H9 (cell line): ENCODE measurements at regions not wholly inside any gene's neighbourhood (a gene's known extent, or its start where the extent isn't known, plus 50 kb on each side); places are given as distances from the start of the nearest gene placed in this dataset.

Experiments used
- DNase-seq: peaks from one replicate; pipeline ENCODE4 v3.0.0-alpha.2; 2017
- H2AFZ ChIP-seq: one replicate; pipeline ENCODE4 v1.6.1; 2013; ENCODE audit warnings: mild to moderate bottlenecking, low read length, control low read depth, moderate library complexity
- H2AK5ac ChIP-seq: 2 replicates; pipeline ENCODE4 v1.6.1; 2013; ENCODE audit warnings: low read length, control low read depth, mixed read lengths; ENCODE audit not compliant: insufficient read length
- H2BK120ac ChIP-seq: one replicate; pipeline ENCODE4 v1.6.1; 2013; ENCODE audit warnings: low read depth, mild to moderate bottlenecking, low read length, control low read depth, inconsistent platforms; ENCODE audit not compliant: poor library complexity, severe bottlenecking
- H2BK12ac ChIP-seq: 2 replicates; pipeline ENCODE4 v1.6.1; 2013; ENCODE audit warnings: low read length, control low read depth, mixed read lengths, low read depth; ENCODE audit not compliant: insufficient read length
- H2BK15ac ChIP-seq: 2 replicates; pipeline ENCODE4 v1.6.1; 2013; ENCODE audit warnings: low read depth, low read length, control low read depth
- H2BK20ac ChIP-seq: one replicate; pipeline ENCODE4 v1.6.1; 2013; ENCODE audit warnings: low read depth, mild to moderate bottlenecking, low read length, control low read depth, inconsistent platforms; ENCODE audit not compliant: poor library complexity, severe bottlenecking
- H2BK5ac ChIP-seq: 2 replicates; pipeline ENCODE4 v1.6.1; 2013; ENCODE audit warnings: low read length, control low read depth, mixed read lengths; ENCODE audit not compliant: insufficient read length
- H3K14ac ChIP-seq: 2 replicates; pipeline ENCODE4 v1.6.1; 2013; ENCODE audit warnings: low read length, control low read depth; ENCODE audit not compliant: insufficient read depth
- H3K18ac ChIP-seq: 2 replicates; pipeline ENCODE4 v1.6.1; 2013; ENCODE audit warnings: low read depth, mild to moderate bottlenecking, mixed read lengths, low read length, control low read depth; ENCODE audit not compliant: insufficient read length
- H3K23ac ChIP-seq: 2 replicates; pipeline ENCODE4 v1.6.1; 2013; ENCODE audit warnings: low read length, control low read depth, mixed read lengths, low read depth; ENCODE audit not compliant: insufficient read length
- H3K23me2 ChIP-seq: 2 replicates; pipeline ENCODE4 v1.6.1; 2013; ENCODE audit warnings: low read depth, mild to moderate bottlenecking, mixed read lengths, low read length, control low read depth; ENCODE audit not compliant: insufficient read length, poor library complexity, severe bottlenecking
- H3K27ac ChIP-seq: 2 replicates; pipeline ENCODE4 v1.5.1; 2013; ENCODE audit warnings: low read length, control low read depth, mixed read lengths, low read depth; ENCODE audit not compliant: insufficient read length
- H3K27me3 ChIP-seq: 2 replicates; pipeline ENCODE4 v1.6.1; 2013; ENCODE audit warnings: low read length, control low read depth, inconsistent platforms; ENCODE audit not compliant: insufficient read depth
- H3K4ac ChIP-seq: 2 replicates; pipeline ENCODE4 v1.6.1; 2013; ENCODE audit warnings: low read depth, mild to moderate bottlenecking, control low read depth, inconsistent platforms, low read length, moderate library complexity
- H3K4me1 ChIP-seq: 2 replicates; pipeline ENCODE4 v1.6.1; 2013; ENCODE audit warnings: low read length, control low read depth, inconsistent platforms; ENCODE audit not compliant: insufficient read depth
- H3K4me2 ChIP-seq: 2 replicates; pipeline ENCODE4 v1.6.1; 2013; ENCODE audit warnings: low read length, control low read depth, mixed read lengths; ENCODE audit not compliant: insufficient read length, insufficient read depth
- H3K56ac ChIP-seq: 2 replicates; pipeline ENCODE4 v1.6.1; 2013; ENCODE audit warnings: low read depth, mild to moderate bottlenecking, mixed read lengths, low read length, control low read depth; ENCODE audit not compliant: insufficient read length
- H3K79me1 ChIP-seq: 2 replicates; pipeline ENCODE4 v1.6.1; 2013; ENCODE audit warnings: low read depth, mild to moderate bottlenecking, moderate library complexity, low read length, control low read depth, inconsistent platforms; ENCODE audit not compliant: insufficient read depth, poor library complexity, severe bottlenecking
- H3K79me2 ChIP-seq: 2 replicates; pipeline ENCODE4 v1.6.1; 2013; ENCODE audit warnings: low read length, control low read depth, inconsistent platforms; ENCODE audit not compliant: insufficient read depth
- H3K9ac ChIP-seq: 2 replicates; pipeline ENCODE4 v1.6.1; 2013; ENCODE audit warnings: low read length, control low read depth, mixed read lengths; ENCODE audit not compliant: insufficient read length; ENCODE audit errors: extremely low read depth
- H3K9me3 ChIP-seq: one replicate; pipeline ENCODE4 v1.6.1; 2013; ENCODE audit warnings: low read depth, low read length, inconsistent platforms; ENCODE audit not compliant: control insufficient read depth
- H3T11ph ChIP-seq: one replicate; pipeline ENCODE4 v1.6.1; 2013; ENCODE audit warnings: mild to moderate bottlenecking, low read length, control low read depth, inconsistent platforms
- H4K20me1 ChIP-seq: one replicate; pipeline ENCODE4 v1.6.1; 2013; ENCODE audit not compliant: control insufficient read depth, insufficient read length, insufficient read depth
- H4K5ac ChIP-seq: 2 replicates; pipeline ENCODE4 v1.6.1; 2013; ENCODE audit warnings: low read depth, mild to moderate bottlenecking, mixed read lengths, low read length, control low read depth; ENCODE audit not compliant: insufficient read length
- H4K8ac ChIP-seq: replicated peaks from 2 replicates; pipeline ENCODE4 v1.6.1; 2013; ENCODE audit warnings: low read length, control low read depth, mixed read lengths, low read depth; ENCODE audit not compliant: insufficient read length
- H4K91ac ChIP-seq: 2 replicates; pipeline ENCODE4 v1.6.1; 2013; ENCODE audit warnings: low read depth, mild to moderate bottlenecking, moderate library complexity, mixed read lengths, low read length, control low read depth; ENCODE audit not compliant: insufficient read length
- H3K27ac Mint-ChIP-seq, 3 experiments: 2 replicates in 2 of 3; 3 replicates in 1 of 3; pipeline ENCODE4 v1.8.0; 2020 to 2021; ENCODE audit warnings: mixed read lengths in 3 of 3, mild to moderate bottlenecking in 1 of 3, moderate library complexity in 1 of 3
- H3K27me3 Mint-ChIP-seq: 2 replicates; pipeline ENCODE4 v1.8.0; 2021; ENCODE audit warnings: low read depth, mild to moderate bottlenecking, moderate library complexity, mixed read lengths
- H3K36me3 Mint-ChIP-seq, 3 experiments: 2 replicates in 2 of 3; 3 replicates in 1 of 3; pipeline ENCODE4 v1.8.0; 2020 to 2021; ENCODE audit warnings: low read depth in 3 of 3, mixed read lengths in 3 of 3; ENCODE audit not compliant: insufficient read depth in 1 of 3
- H3K4me1 Mint-ChIP-seq, 2 experiments: 2 replicates each; pipeline ENCODE4 v1.8.0; 2020; ENCODE audit warnings: mixed read lengths in 2 of 2
- H3K4me3 Mint-ChIP-seq, 2 experiments: 2 replicates in 1 of 2; 3 replicates in 1 of 2; pipeline ENCODE4 v1.8.0; 2020 to 2021; ENCODE audit warnings: mild to moderate bottlenecking in 2 of 2, mixed read lengths in 2 of 2, moderate library complexity in 1 of 2
- H3K9me3 Mint-ChIP-seq, 2 experiments: 2 replicates in 1 of 2; 3 replicates in 1 of 2; pipeline ENCODE4 v1.8.0; 2020; ENCODE audit warnings: mild to moderate bottlenecking in 2 of 2, mixed read lengths in 2 of 2, moderate library complexity in 1 of 2
- WGBS: extraction: QIAGEN DNeasy Blood & Tissue Kit; methylation state at CpG from one replicate; pipeline ENCODE4 v1.1.7; 2013; ENCODE audit warnings: missing lambda C conversion rate, low lambda C conversion rate, mixed read lengths; ENCODE audit not compliant: insufficient read length; ENCODE audit errors: extremely low coverage; 5-methylcytosine and 5-hydroxymethylcytosine counted together
- TF ChIP-seq, protein P1 (sequence below): fragments of 200-600 bp; sonication (generic); conservative IDR thresholded peaks from 3 replicates; pipeline ENCODE4 v1.8.0; 2021; ENCODE audit warnings: antibody characterized with exemption, mild to moderate bottlenecking

DNA sequence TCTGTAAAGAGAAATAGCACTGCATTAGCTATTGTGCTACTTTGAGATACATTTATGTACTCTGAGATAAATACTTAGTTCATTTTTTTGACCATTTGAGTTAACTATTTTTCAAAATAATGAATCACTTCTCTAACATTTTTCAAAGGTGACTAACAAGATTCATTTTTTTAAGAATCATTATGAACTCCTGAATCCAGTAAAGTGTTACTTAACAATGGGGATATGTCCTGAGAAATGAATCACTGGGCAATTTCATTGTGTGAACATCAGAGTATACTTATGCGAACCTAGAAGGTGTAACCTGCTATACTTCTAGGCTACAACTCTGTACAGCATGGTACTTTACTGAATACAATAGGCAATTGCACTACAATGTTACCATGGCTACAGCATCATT, 355.8 kb downstream of the ARL6IP6 start:
- H3K79me1 ChIP-seq = no peaks in the 10 kb centered on the region
- H3K4me1 ChIP-seq = no peaks in the 10 kb centered on the region
- no peak overlapping the region for H3T11ph ChIP-seq
- Mint-ChIP-seq H3K27me3 (no peaks in the 10 kb centered on the region), H3K4me1 (peaks cover 0 to under 1% of the 10 kb centered on the region in 2 experiments; a peak in 2 of 4 replicates), H3K9me3 (no peaks in the 10 kb centered on the region), H3K4me3 (no peak overlapping the region), H3K27ac (no peak overlapping the region), H3K36me3 (no peaks in the 10 kb centered on the region)
- WGBS = no CpG with 5 or more reads among the region's 1 CpG
- no peaks in the 10 kb centered on the region for H3K27me3 ChIP-seq
- H4K20me1 ChIP-seq = no peaks in the 10 kb centered on the region
- no peak overlapping the region for H3K4me2 ChIP-seq
- no peak overlapping the region for H4K8ac ChIP-seq
- H3K4ac ChIP-seq = no peak overlapping the region
- no peaks in the 10 kb centered on the region for H3K9me3 ChIP-seq
- no peaks in the 10 kb centered on the region for H3K79me2 ChIP-seq
- H3K9ac ChIP-seq = no peak overlapping the region
- no peak overlapping the region for H3K56ac ChIP-seq
- H3K27ac ChIP-seq = no peak overlapping the region
- no peak overlapping the region for H2BK5ac ChIP-seq
- H3K23me2 ChIP-seq = no peaks in the 10 kb centered on the region
- no peak overlapping the region for H3K23ac ChIP-seq
- H2AK5ac ChIP-seq = no peak overlapping the region
- TF ChIP-seq, protein P1, sequence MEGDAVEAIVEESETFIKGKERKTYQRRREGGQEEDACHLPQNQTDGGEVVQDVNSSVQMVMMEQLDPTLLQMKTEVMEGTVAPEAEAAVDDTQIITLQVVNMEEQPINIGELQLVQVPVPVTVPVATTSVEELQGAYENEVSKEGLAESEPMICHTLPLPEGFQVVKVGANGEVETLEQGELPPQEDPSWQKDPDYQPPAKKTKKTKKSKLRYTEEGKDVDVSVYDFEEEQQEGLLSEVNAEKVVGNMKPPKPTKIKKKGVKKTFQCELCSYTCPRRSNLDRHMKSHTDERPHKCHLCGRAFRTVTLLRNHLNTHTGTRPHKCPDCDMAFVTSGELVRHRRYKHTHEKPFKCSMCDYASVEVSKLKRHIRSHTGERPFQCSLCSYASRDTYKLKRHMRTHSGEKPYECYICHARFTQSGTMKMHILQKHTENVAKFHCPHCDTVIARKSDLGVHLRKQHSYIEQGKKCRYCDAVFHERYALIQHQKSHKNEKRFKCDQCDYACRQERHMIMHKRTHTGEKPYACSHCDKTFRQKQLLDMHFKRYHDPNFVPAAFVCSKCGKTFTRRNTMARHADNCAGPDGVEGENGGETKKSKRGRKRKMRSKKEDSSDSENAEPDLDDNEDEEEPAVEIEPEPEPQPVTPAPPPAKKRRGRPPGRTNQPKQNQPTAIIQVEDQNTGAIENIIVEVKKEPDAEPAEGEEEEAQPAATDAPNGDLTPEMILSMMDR = no peak
- no peak overlapping the region for H3K14ac ChIP-seq
- no peak overlapping the region for H3K18ac ChIP-seq
- no peak overlapping the region for H4K91ac ChIP-seq
- no peak overlapping the region for H4K5ac ChIP-seq
- DNase-seq = no peak
- no peak overlapping the region for H2BK20ac ChIP-seq
- no peak overlapping the region for H2BK15ac ChIP-seq
- no peak overlapping the region for H2BK120ac ChIP-seq
- H2BK12ac ChIP-seq = no peak overlapping the region
- H2AFZ ChIP-seq = no peak overlapping the region
